ENCODE measurements at regions not wholly inside any gene's neighbourhood (a gene's known extent, or its start where the extent isn't known, plus 50 kb on each side); places are given as distances from the start of the nearest gene placed in this dataset.

GRCh38 chr2:41881249-41881648 is 166.6 kb upstream of the PKDCC start:
- DNase-seq (ENCODE audit: low read depth) = no peak

- no peak for DNase-seq (ENCODE audit: low read depth)
Measured at GRCh38 chr2:41884718-41885117, 163.1 kb upstream of the PKDCC start.

- DNase-seq (ENCODE audit: low read depth) = no peak
Measured at GRCh38 chr2:41886145-41886664, 161.6 kb upstream of the PKDCC start.

- DNase-seq (ENCODE audit: low read depth) = no peak
Measured at GRCh38 chr2:41886757-41887156, 161.1 kb upstream of the PKDCC start.

- no peak for DNase-seq (ENCODE audit: low read depth)
Measured at GRCh38 chr2:41890341-41890740, 157.5 kb upstream of the PKDCC start.

- DNase-seq (ENCODE audit: low read depth) = no peak
Measured at GRCh38 chr2:41892476-41892875, 155.3 kb upstream of the PKDCC start.

- peak; percentile 44 for DNase-seq (ENCODE audit: low read depth)
Measured at GRCh38 chr2:41894563-41895333, 153.1 kb upstream of the PKDCC start.

- DNase-seq (ENCODE audit: low read depth) = no peak
Measured at GRCh38 chr2:41895334-41895664, 152.5 kb upstream of the PKDCC start.

- DNase-seq (ENCODE audit: low read depth) = no peak
Measured at GRCh38 chr2:41896186-41896846, 151.5 kb upstream of the PKDCC start.

GRCh38 chr2:41899189-41899588 is 148.6 kb upstream of the PKDCC start:
- DNase-seq (ENCODE audit: low read depth) = peak; percentile 30

- DNase-seq (ENCODE audit: low read depth) = no peak
Measured at GRCh38 chr2:41900101-41900577, 147.7 kb upstream of the PKDCC start.

GRCh38 chr2:41902897-41903296 is 144.9 kb upstream of the PKDCC start:
- DNase-seq (ENCODE audit: low read depth) = no peak

GRCh38 chr2:41903474-41904135 is 144.2 kb upstream of the PKDCC start:
- no peak for DNase-seq (ENCODE audit: low read depth)

GRCh38 chr2:41904459-41904858 is 143.4 kb upstream of the PKDCC start:
- DNase-seq (ENCODE audit: low read depth) = no peak

GRCh38 chr2:41905597-41906337 is 142.1 kb upstream of the PKDCC start:
- no peak for DNase-seq (ENCODE audit: low read depth)

- DNase-seq (ENCODE audit: low read depth) = peak; percentile 46
Measured at GRCh38 chr2:41906338-41906725, 141.5 kb upstream of the PKDCC start.

- DNase-seq (ENCODE audit: low read depth) = no peak
Measured at GRCh38 chr2:41907141-41907540, 140.7 kb upstream of the PKDCC start.

GRCh38 chr2:41907771-41908207 is 140.0 kb upstream of the PKDCC start:
- DNase-seq (ENCODE audit: low read depth) = peak; percentile 89

- DNase-seq (ENCODE audit: low read depth) = no peak
Measured at GRCh38 chr2:41908349-41908748, 139.5 kb upstream of the PKDCC start.

GRCh38 chr2:41909584-41909983 is 138.2 kb upstream of the PKDCC start:
- DNase-seq (ENCODE audit: low read depth) = peak; percentile 95

- DNase-seq (ENCODE audit: low read depth) = peak; percentile 95
Measured at GRCh38 chr2:41910126-41910525, 137.7 kb upstream of the PKDCC start.

GRCh38 chr2:41911033-41911432 is 136.8 kb upstream of the PKDCC start:
- DNase-seq (ENCODE audit: low read depth) = no peak

All from renal cortical epithelial cell (primary cell).